HepG2 (cell line): ENCODE measurements at regions not wholly inside any gene's neighbourhood (a gene's known extent, or its start where the extent isn't known, plus 50 kb on each side); places are given as distances from the start of the nearest gene placed in this dataset.

Source experiments
- FLYWCH1 ChIP-seq: sonication (generic); formaldehyde crosslinking; IDR thresholded peaks from 2 replicates; pipeline ENCODE4 v1.8.1; 2023; ENCODE audit warnings: mild to moderate bottlenecking, missing genetic modification reagents
- SAFB2 ChIP-seq: sonication (generic); formaldehyde crosslinking; IDR thresholded peaks from 2 replicates; pipeline ENCODE4 v1.5.1; 2020; ENCODE audit warnings: missing genetic modification reagents, low read depth, mild to moderate bottlenecking, borderline replicate concordance
- YY1 ChIP-seq: IDR thresholded peaks from 2 replicates; pipeline ENCODE4 v1.6.1; 2011; ENCODE audit warnings: low read length, low read depth, moderate library complexity, mild to moderate bottlenecking; ENCODE audit not compliant: insufficient read depth, insufficient replicate concordance
- ZMAT5 ChIP-seq: sonication (generic); formaldehyde crosslinking; IDR thresholded peaks from 2 replicates; pipeline ENCODE4 v1.5.0; 2020; ENCODE audit warnings: mild to moderate bottlenecking, low read depth, missing genetic modification reagents, borderline replicate concordance
- ZNF619 ChIP-seq: sonication (generic); formaldehyde crosslinking; IDR thresholded peaks from 2 replicates; pipeline ENCODE4 v1.4.0; 2020; ENCODE audit warnings: mild to moderate bottlenecking, missing genetic modification reagents
- ZNF883 ChIP-seq: sonication (generic); formaldehyde crosslinking; IDR thresholded peaks from 2 replicates; pipeline ENCODE4 v1.5.1; 2020; ENCODE audit warnings: mild to moderate bottlenecking, missing genetic modification reagents; ENCODE audit errors: not compliant biosample characterization
- TF ChIP-seq, protein P1 (sequence below): sonication (generic); formaldehyde crosslinking; IDR thresholded peaks from 2 replicates; pipeline ENCODE4 v1.8.1; 2022; ENCODE audit warnings: mild to moderate bottlenecking, missing genetic modification reagents
- TF ChIP-seq, protein P2 (sequence below): sonication (generic); formaldehyde crosslinking; IDR thresholded peaks from 2 replicates; pipeline ENCODE4 v1.5.0; 2020; ENCODE audit warnings: mild to moderate bottlenecking, missing genetic modification reagents, moderate library complexity

GRCh38 chr19:27777726-27778125, 1435.2 kb downstream of the UQCRFS1 start:
- TF ChIP-seq, protein P1, sequence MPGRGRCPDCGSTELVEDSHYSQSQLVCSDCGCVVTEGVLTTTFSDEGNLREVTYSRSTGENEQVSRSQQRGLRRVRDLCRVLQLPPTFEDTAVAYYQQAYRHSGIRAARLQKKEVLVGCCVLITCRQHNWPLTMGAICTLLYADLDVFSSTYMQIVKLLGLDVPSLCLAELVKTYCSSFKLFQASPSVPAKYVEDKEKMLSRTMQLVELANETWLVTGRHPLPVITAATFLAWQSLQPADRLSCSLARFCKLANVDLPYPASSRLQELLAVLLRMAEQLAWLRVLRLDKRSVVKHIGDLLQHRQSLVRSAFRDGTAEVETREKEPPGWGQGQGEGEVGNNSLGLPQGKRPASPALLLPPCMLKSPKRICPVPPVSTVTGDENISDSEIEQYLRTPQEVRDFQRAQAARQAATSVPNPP (CRISPR knock-in tag), result no peak
- no peak for TF ChIP-seq ZNF883 (CRISPR knock-in tag)
- TF ChIP-seq, protein P2, sequence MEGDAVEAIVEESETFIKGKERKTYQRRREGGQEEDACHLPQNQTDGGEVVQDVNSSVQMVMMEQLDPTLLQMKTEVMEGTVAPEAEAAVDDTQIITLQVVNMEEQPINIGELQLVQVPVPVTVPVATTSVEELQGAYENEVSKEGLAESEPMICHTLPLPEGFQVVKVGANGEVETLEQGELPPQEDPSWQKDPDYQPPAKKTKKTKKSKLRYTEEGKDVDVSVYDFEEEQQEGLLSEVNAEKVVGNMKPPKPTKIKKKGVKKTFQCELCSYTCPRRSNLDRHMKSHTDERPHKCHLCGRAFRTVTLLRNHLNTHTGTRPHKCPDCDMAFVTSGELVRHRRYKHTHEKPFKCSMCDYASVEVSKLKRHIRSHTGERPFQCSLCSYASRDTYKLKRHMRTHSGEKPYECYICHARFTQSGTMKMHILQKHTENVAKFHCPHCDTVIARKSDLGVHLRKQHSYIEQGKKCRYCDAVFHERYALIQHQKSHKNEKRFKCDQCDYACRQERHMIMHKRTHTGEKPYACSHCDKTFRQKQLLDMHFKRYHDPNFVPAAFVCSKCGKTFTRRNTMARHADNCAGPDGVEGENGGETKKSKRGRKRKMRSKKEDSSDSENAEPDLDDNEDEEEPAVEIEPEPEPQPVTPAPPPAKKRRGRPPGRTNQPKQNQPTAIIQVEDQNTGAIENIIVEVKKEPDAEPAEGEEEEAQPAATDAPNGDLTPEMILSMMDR (CRISPR knock-in tag), result no peak
- no peak for TF ChIP-seq ZMAT5
- TF ChIP-seq YY1, result no peak
- TF ChIP-seq ZNF619 (CRISPR knock-in tag), result no peak
- no peak for TF ChIP-seq FLYWCH1 (CRISPR knock-in tag)
- no peak for TF ChIP-seq SAFB2 (CRISPR knock-in tag)
